ENCODE measurements at regions not wholly inside any gene's neighbourhood (a gene's known extent, or its start where the extent isn't known, plus 50 kb on each side); places are given as distances from the start of the nearest gene placed in this dataset.
"Not testable (repeated sequence)": the region's sequence is repeated elsewhere in the genome, so short reads cannot be mapped to it uniquely, and the experiment has no call there.

- DNase-seq (ENCODE audit: insufficient read length, low spot score) = no peak
- FAIRE-seq = no peak
Measured at GRCh38 chr10:21296575-21297355, 228.7 kb downstream of the SKIDA1 start.

- FAIRE-seq = no peak
- no peak for DNase-seq (ENCODE audit: insufficient read length, low spot score)
Measured at GRCh38 chr10:21293518-21294356, 231.7 kb downstream of the SKIDA1 start.

GRCh38 chr10:21292763-21293517, 232.5 kb downstream of the SKIDA1 start:
- DNase-seq (ENCODE audit: insufficient read length, low spot score) = no peak
- FAIRE-seq = no peak

GRCh38 chr10:21290499-21291160, 234.9 kb downstream of the SKIDA1 start:
- no peak for FAIRE-seq

GRCh38 chr10:21289961-21290360, 235.5 kb downstream of the SKIDA1 start:
- no peak for DNase-seq (ENCODE audit: insufficient read length, low spot score)
- no peak for FAIRE-seq

More at GRCh38 chr10:21290499-21291160, 234.9 kb downstream of the SKIDA1 start:
- DNase-seq (ENCODE audit: insufficient read length, low spot score) = no peak

- FAIRE-seq (no peak), DNase-seq (ENCODE audit: insufficient read length, low spot score) (no peak)
Measured at GRCh38 chr10:21289271-21289670, 236.2 kb downstream of the SKIDA1 start.

- DNase-seq (ENCODE audit: insufficient read length, low spot score) (no peak), FAIRE-seq (no peak)
Measured at GRCh38 chr10:21285742-21286331, 239.6 kb downstream of the SKIDA1 start.

GRCh38 chr10:21285207-21285606, 240.3 kb downstream of the SKIDA1 start:
- FAIRE-seq = no peak
- no peak for DNase-seq (ENCODE audit: insufficient read length, low spot score)

- no peak for DNase-seq (ENCODE audit: insufficient read length, low spot score)
- no peak for FAIRE-seq
Measured at GRCh38 chr10:21284301-21284700, 241.2 kb downstream of the SKIDA1 start.

- DNase-seq (ENCODE audit: insufficient read length, low spot score); FAIRE-seq: not testable (repeated sequence)
Measured at GRCh38 chr10:21283053-21283452, 242.4 kb downstream of the SKIDA1 start.

GRCh38 chr10:21281765-21282484, 243.6 kb downstream of the SKIDA1 start:
- FAIRE-seq (no peak), DNase-seq (ENCODE audit: insufficient read length, low spot score) (no peak)

- FAIRE-seq (no peak), DNase-seq (ENCODE audit: insufficient read length, low spot score) (no peak)
Measured at GRCh38 chr10:21280971-21281572, 244.4 kb downstream of the SKIDA1 start.

GRCh38 chr10:21280037-21280436, 245.4 kb downstream of the SKIDA1 start:
- DNase-seq (ENCODE audit: insufficient read length, low spot score) = no peak
- FAIRE-seq = no peak

GRCh38 chr10:21279217-21279575, 246.3 kb downstream of the SKIDA1 start:
- DNase-seq (ENCODE audit: insufficient read length, low spot score) (no peak), FAIRE-seq (no peak)

- FAIRE-seq (no peak), DNase-seq (ENCODE audit: insufficient read length, low spot score) (peak; percentile 31)
Measured at GRCh38 chr10:21278491-21279216, 246.8 kb downstream of the SKIDA1 start.

GRCh38 chr10:21273400-21273968, 252.0 kb downstream of the SKIDA1 start:
- DNase-seq (ENCODE audit: insufficient read length, low spot score) (no peak), FAIRE-seq (no peak)

- FAIRE-seq = no peak
- no peak for DNase-seq (ENCODE audit: insufficient read length, low spot score)
Measured at GRCh38 chr10:21272643-21273399, 252.7 kb downstream of the SKIDA1 start.

Measured in GM19239 (cell line).